ENCODE measurements at regions not wholly inside any gene's neighbourhood (a gene's known extent, or its start where the extent isn't known, plus 50 kb on each side); places are given as distances from the start of the nearest gene placed in this dataset.

- H3K4me3 ChIP-seq (ENCODE audit: low read depth in 1 of 2, low read length in 2 of 2) = no peak overlapping the region
- peak overlapping the region in 1 of 2 donors; percentile 42 for H3K27ac ChIP-seq (ENCODE audit: low read depth in 2 of 2, low read length in 1 of 2)
- WGBS, 2 donors = 64 to 69% methylated on average over 3 of the region's 3 CpGs
- H3K27me3 ChIP-seq (ENCODE audit: control insufficient read depth in 1 of 2, insufficient read depth in 2 of 2, low read length in 2 of 2) = no peaks in the 10 kb centered on the region
- H3K36me3 ChIP-seq (ENCODE audit: control insufficient read depth in 2 of 2, insufficient read depth in 2 of 2, low read length in 1 of 2) = no peaks in the 10 kb centered on the region
- H3K4me1 ChIP-seq (ENCODE audit: control insufficient read depth in 2 of 2, insufficient read depth in 2 of 2, low read length in 1 of 2) = peaks cover 0 to 6% of the 10 kb centered on the region in 2 donors
- no peaks in the 10 kb centered on the region for H3K9me3 ChIP-seq (ENCODE audit: control insufficient read depth in 2 of 2, insufficient read depth in 1 of 2, low read depth in 1 of 2, low read length in 1 of 2)
These were observed 102.8 kb upstream of the NOCT start for GRCh38 chr4:138912704-138913340.

DNA sequence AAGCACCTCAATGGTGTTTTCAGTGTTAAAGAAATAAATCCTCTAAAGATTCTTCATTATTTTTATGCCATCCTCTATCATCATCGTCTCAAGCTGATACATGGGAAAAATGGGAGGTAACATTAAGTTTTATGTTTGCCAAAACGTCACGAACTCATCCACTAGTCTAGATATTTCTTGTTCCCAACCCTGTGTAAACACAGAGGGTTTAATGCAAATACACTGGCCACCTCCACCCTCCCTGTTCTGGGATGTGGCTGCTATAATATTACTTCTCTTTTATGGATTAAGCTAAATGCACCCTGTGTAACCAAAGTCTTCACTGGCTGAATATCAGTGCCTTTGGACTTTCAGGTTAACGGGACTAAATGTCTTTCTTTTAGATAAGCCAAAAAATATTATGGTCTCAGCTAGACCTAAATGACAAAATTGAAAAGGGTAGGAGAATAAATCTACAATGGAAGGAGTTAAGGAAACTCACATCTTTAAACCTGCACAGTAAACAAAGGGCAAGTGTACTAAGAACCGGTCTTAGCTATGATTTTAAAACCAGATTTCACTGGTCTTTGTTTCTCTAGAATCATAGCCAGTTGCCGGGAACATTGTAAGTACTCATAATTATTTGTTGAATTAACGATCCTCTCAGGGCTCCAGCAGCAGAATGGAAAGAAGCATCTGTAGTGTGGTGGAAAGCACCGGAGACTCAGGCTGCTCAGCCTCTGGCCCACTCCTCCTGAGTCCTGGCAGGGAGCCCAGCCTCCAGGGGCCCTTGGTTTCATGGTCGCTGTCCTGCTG is 103.5 kb upstream of the NOCT start:
- Histone ChIP-seq H3K9me3 (ENCODE audit: control insufficient read depth in 2 of 2, insufficient read depth in 1 of 2, low read depth in 1 of 2, low read length in 1 of 2) (peaks cover 0 to 2% of the 10 kb centered on the region in 2 donors), H3K36me3 (ENCODE audit: control insufficient read depth in 2 of 2, insufficient read depth in 2 of 2, low read length in 1 of 2) (no peaks in the 10 kb centered on the region), H3K27me3 (ENCODE audit: control insufficient read depth in 1 of 2, insufficient read depth in 2 of 2, low read length in 2 of 2) (no peaks in the 10 kb centered on the region), H3K4me1 (ENCODE audit: control insufficient read depth in 2 of 2, insufficient read depth in 2 of 2, low read length in 1 of 2) (peaks cover 0 to 6% of the 10 kb centered on the region in 2 donors), H3K4me3 (ENCODE audit: low read depth in 1 of 2, low read length in 2 of 2) (no peak overlapping the region), H3K27ac (ENCODE audit: low read depth in 2 of 2, low read length in 1 of 2) (peak overlapping the region in 1 of 2 donors; percentile 42)
- WGBS, 2 donors = 38 to 42% methylated on average over 9 of the region's 9 CpGs

DNA sequence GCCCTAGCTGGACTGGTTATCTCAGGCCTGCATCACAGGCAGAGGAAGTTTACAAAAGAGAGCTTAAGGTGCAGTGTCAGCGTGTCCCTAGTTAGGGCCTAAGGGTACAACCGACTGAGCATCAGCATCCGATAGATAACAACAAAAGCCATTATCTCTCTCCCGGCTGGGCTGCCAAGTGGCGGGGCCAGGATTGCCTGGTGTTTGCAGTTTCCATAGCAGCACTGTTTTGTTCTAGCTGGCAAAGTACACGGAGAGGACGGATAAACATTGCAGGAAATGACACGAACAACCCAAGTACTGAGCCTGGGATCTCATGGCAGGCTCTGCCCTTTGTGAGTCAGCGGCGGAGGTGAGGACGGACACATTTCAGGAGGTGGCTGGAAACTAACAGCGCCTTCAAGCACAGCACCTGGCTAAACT is 104.7 kb upstream of the NOCT start:
- WGBS, 2 donors = 13% methylated on average over 12 of the region's 12 CpGs
- peaks cover 0 to 2% of the 10 kb centered on the region in 2 donors for H3K9me3 ChIP-seq (ENCODE audit: control insufficient read depth in 2 of 2, insufficient read depth in 1 of 2, low read depth in 1 of 2, low read length in 1 of 2)
- no peaks in the 10 kb centered on the region for H3K36me3 ChIP-seq (ENCODE audit: control insufficient read depth in 2 of 2, insufficient read depth in 2 of 2, low read length in 1 of 2)
- no peak overlapping the region for H3K4me3 ChIP-seq (ENCODE audit: low read depth in 1 of 2, low read length in 2 of 2)
- H3K27me3 ChIP-seq (ENCODE audit: control insufficient read depth in 1 of 2, insufficient read depth in 2 of 2, low read length in 2 of 2) = no peaks in the 10 kb centered on the region
- peak overlapping the region; percentile 56 to 83 for H3K27ac ChIP-seq (ENCODE audit: low read depth in 2 of 2, low read length in 1 of 2)
- H3K4me1 ChIP-seq (ENCODE audit: control insufficient read depth in 2 of 2, insufficient read depth in 2 of 2, low read length in 1 of 2) = peaks cover 0 to 6% of the 10 kb centered on the region in 2 donors

- H3K36me3 ChIP-seq (ENCODE audit: control insufficient read depth in 2 of 2, insufficient read depth in 2 of 2, low read length in 1 of 2) = no peaks in the 10 kb centered on the region
- H3K27me3 ChIP-seq (ENCODE audit: control insufficient read depth in 1 of 2, insufficient read depth in 2 of 2, low read length in 2 of 2) = no peaks in the 10 kb centered on the region
- peaks cover 0 to 4% of the 10 kb centered on the region in 2 donors for H3K9me3 ChIP-seq (ENCODE audit: control insufficient read depth in 2 of 2, insufficient read depth in 1 of 2, low read depth in 1 of 2, low read length in 1 of 2)
- peak overlapping the region; percentile 56 to 83 for H3K27ac ChIP-seq (ENCODE audit: low read depth in 2 of 2, low read length in 1 of 2)
- H3K4me3 ChIP-seq (ENCODE audit: low read depth in 1 of 2, low read length in 2 of 2) = no peak overlapping the region
- 29 to 31% methylated on average over 6 of the region's 6 CpGs for WGBS, 2 donors
- peaks cover 0 to 6% of the 10 kb centered on the region in 2 donors for H3K4me1 ChIP-seq (ENCODE audit: control insufficient read depth in 2 of 2, insufficient read depth in 2 of 2, low read length in 1 of 2)
These were observed 105.2 kb upstream of the NOCT start for GRCh38 chr4:138910195-138910913.

GRCh38 chr4:138909587-138909986 is 106.0 kb upstream of the NOCT start:
- Histone ChIP-seq H3K27me3 (ENCODE audit: control insufficient read depth in 1 of 2, insufficient read depth in 2 of 2, low read length in 2 of 2) (no peaks in the 10 kb centered on the region), H3K27ac (ENCODE audit: low read depth in 2 of 2, low read length in 1 of 2) (no peak overlapping the region), H3K4me3 (ENCODE audit: low read depth in 1 of 2, low read length in 2 of 2) (no peak overlapping the region), H3K4me1 (ENCODE audit: control insufficient read depth in 2 of 2, insufficient read depth in 2 of 2, low read length in 1 of 2) (peaks cover 0 to 6% of the 10 kb centered on the region in 2 donors), H3K36me3 (ENCODE audit: control insufficient read depth in 2 of 2, insufficient read depth in 2 of 2, low read length in 1 of 2) (no peaks in the 10 kb centered on the region), H3K9me3 (ENCODE audit: control insufficient read depth in 2 of 2, insufficient read depth in 1 of 2, low read depth in 1 of 2, low read length in 1 of 2) (peaks cover 0 to 4% of the 10 kb centered on the region in 2 donors)
- WGBS, 2 donors = 92 to 94% methylated on average over 4 of the region's 4 CpGs

DNA sequence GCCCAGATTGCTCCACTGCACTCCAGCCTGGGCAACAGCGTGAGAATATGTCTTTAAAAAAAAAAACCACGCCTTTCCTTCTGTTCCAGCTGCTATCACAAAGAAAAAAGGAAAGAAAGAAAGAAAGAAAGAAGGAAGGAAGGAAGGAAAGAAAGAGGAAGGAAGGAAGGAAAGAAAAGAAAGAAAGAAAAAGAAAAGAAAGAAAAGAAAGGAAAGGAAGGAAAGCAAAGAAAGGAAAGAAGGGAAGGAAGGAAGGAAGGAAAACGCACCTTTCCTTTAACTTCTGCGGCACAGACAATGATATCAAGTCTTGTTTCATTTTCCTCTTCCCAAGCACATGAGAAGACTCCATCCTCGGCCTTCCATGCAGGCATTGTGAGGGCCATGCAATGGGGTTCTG is 107.4 kb upstream of the NOCT start:
- Histone ChIP-seq H3K9me3 (ENCODE audit: control insufficient read depth in 2 of 2, insufficient read depth in 1 of 2, low read depth in 1 of 2, low read length in 1 of 2) (peaks cover 0 to 4% of the 10 kb centered on the region in 2 donors), H3K4me1 (ENCODE audit: control insufficient read depth in 2 of 2, insufficient read depth in 2 of 2, low read length in 1 of 2) (peaks cover 0 to 6% of the 10 kb centered on the region in 2 donors), H3K36me3 (ENCODE audit: control insufficient read depth in 2 of 2, insufficient read depth in 2 of 2, low read length in 1 of 2) (no peaks in the 10 kb centered on the region), H3K27ac (ENCODE audit: low read depth in 2 of 2, low read length in 1 of 2) (no peak overlapping the region), H3K4me3 (ENCODE audit: low read depth in 1 of 2, low read length in 2 of 2) (no peak overlapping the region), H3K27me3 (ENCODE audit: control insufficient read depth in 1 of 2, insufficient read depth in 2 of 2, low read length in 2 of 2) (no peaks in the 10 kb centered on the region)
- 90 to 91% methylated on average over 5 of the region's 5 CpGs for WGBS, 2 donors

- Histone ChIP-seq H3K27me3 (ENCODE audit: control insufficient read depth in 1 of 2, insufficient read depth in 2 of 2, low read length in 2 of 2) (no peaks in the 10 kb centered on the region), H3K4me3 (ENCODE audit: low read depth in 1 of 2, low read length in 2 of 2) (no peak overlapping the region), H3K4me1 (ENCODE audit: control insufficient read depth in 2 of 2, insufficient read depth in 2 of 2, low read length in 1 of 2) (peaks cover 0 to 6% of the 10 kb centered on the region in 2 donors), H3K27ac (ENCODE audit: low read depth in 2 of 2, low read length in 1 of 2) (no peak overlapping the region), H3K36me3 (ENCODE audit: control insufficient read depth in 2 of 2, insufficient read depth in 2 of 2, low read length in 1 of 2) (no peaks in the 10 kb centered on the region), H3K9me3 (ENCODE audit: control insufficient read depth in 2 of 2, insufficient read depth in 1 of 2, low read depth in 1 of 2, low read length in 1 of 2) (peaks cover 0 to 4% of the 10 kb centered on the region in 2 donors)
- 90 to 95% methylated on average over 5 of the region's 5 CpGs for WGBS, 2 donors
These were observed 108.4 kb upstream of the NOCT start for GRCh38 chr4:138907174-138907573.

DNA sequence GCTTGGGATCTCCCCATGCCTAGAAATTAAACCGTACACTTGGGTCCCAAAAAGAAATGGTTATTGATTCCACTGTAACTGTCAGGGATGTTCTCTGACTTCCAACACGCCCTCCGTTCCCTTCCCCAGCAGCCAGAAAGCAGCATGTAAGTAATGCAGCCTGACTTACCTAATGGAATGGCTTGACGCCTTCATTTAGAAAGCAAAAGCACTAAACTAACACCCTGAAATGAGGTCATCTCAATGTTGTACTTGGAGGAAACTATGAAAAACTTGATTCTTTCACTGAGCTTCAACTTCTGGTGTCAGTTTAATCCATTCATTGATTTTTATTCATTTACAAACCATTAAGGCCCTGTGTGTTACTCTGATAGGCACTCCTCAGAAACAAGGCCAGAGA is 110.8 kb upstream of the NOCT start:
- Histone ChIP-seq H3K4me1 (ENCODE audit: control insufficient read depth in 2 of 2, insufficient read depth in 2 of 2, low read length in 1 of 2) (no peaks in the 10 kb centered on the region), H3K9me3 (ENCODE audit: control insufficient read depth in 2 of 2, insufficient read depth in 1 of 2, low read depth in 1 of 2, low read length in 1 of 2) (peaks cover 0 to 4% of the 10 kb centered on the region in 2 donors)
- WGBS, 2 donors = 86 to 91% methylated on average over 4 of the region's 4 CpGs

DNA sequence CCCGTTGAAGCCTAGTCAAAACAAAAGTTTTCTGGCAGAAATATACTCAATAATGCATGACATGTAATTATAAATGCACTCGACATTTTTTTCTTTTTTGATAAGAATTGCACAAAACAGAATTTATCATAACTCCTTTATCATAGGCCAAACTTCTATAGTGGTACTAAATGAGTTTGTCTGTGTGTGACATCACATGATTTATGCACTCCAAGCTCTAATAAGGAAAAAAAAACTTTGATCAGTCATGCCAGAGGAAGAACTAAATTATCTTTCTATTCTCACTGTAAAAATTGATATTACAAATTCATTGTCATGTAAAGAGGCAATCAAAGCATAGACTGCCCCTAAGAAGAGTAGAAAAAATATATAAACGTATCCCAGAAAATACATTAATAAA is 112.4 kb upstream of the NOCT start:
- H3K4me1 ChIP-seq (ENCODE audit: control insufficient read depth in 2 of 2, insufficient read depth in 2 of 2, low read length in 1 of 2) = no peaks in the 10 kb centered on the region
- no peaks in the 10 kb centered on the region for H3K27me3 ChIP-seq (ENCODE audit: control insufficient read depth in 1 of 2, insufficient read depth in 2 of 2, low read length in 2 of 2)
- H3K36me3 ChIP-seq (ENCODE audit: control insufficient read depth in 2 of 2, insufficient read depth in 2 of 2, low read length in 1 of 2) = no peaks in the 10 kb centered on the region
- 67 to 72% methylated on average over 3 of the region's 3 CpGs for WGBS, 2 donors
- peaks cover 0 to 4% of the 10 kb centered on the region in 2 donors for H3K9me3 ChIP-seq (ENCODE audit: control insufficient read depth in 2 of 2, insufficient read depth in 1 of 2, low read depth in 1 of 2, low read length in 1 of 2)
- H3K4me3 ChIP-seq (ENCODE audit: low read depth in 1 of 2, low read length in 2 of 2) = no peak overlapping the region
- no peak overlapping the region for H3K27ac ChIP-seq (ENCODE audit: low read depth in 2 of 2, low read length in 1 of 2)

More for the DNA sequence above, 110.8 kb upstream of the NOCT start:
- Histone ChIP-seq H3K27ac (ENCODE audit: low read depth in 2 of 2, low read length in 1 of 2) (no peak overlapping the region), H3K4me3 (ENCODE audit: low read depth in 1 of 2, low read length in 2 of 2) (no peak overlapping the region), H3K36me3 (ENCODE audit: control insufficient read depth in 2 of 2, insufficient read depth in 2 of 2, low read length in 1 of 2) (no peaks in the 10 kb centered on the region), H3K27me3 (ENCODE audit: control insufficient read depth in 1 of 2, insufficient read depth in 2 of 2, low read length in 2 of 2) (no peaks in the 10 kb centered on the region)
